ENCODE measurements at regions not wholly inside any gene's neighbourhood (a gene's known extent, or its start where the extent isn't known, plus 50 kb on each side); places are given as distances from the start of the nearest gene placed in this dataset.

- Mint-ChIP-seq H3K36me3 (ENCODE audit: low read depth) (no peaks in the 10 kb centered on the region), H3K27me3 (ENCODE audit: insufficient read depth) (no peaks in the 10 kb centered on the region), H3K4me3 (no peak overlapping the region), H3K9me3 (peaks cover 39% of the 10 kb centered on the region), H3K27ac (no peak overlapping the region), H3K4me1 (ENCODE audit: low read depth) (no peaks in the 10 kb centered on the region)
- TF ChIP-seq CTCF (IDR thresholded peaks at IDR 0.05) = no peak
- no peak for DNase-seq
These were observed 116.5 kb upstream of the BMP2 start for GRCh38 chr20:6651016-6651415.

- no peak for TF ChIP-seq CTCF (IDR thresholded peaks at IDR 0.05)
- H3K27ac Mint-ChIP-seq = no peak overlapping the region
- no peak for DNase-seq
- peaks cover 51% of the 10 kb centered on the region for H3K9me3 Mint-ChIP-seq
- no peaks in the 10 kb centered on the region for H3K4me1 Mint-ChIP-seq (ENCODE audit: low read depth)
- no peaks in the 10 kb centered on the region for H3K27me3 Mint-ChIP-seq (ENCODE audit: insufficient read depth)
- H3K4me3 Mint-ChIP-seq = no peak overlapping the region
- no peaks in the 10 kb centered on the region for H3K36me3 Mint-ChIP-seq (ENCODE audit: low read depth)
These were observed 121.4 kb upstream of the BMP2 start for GRCh38 chr20:6646021-6646636.

- TF ChIP-seq CTCF (IDR thresholded peaks at IDR 0.05) = no peak
- no peaks in the 10 kb centered on the region for H3K4me1 Mint-ChIP-seq (ENCODE audit: low read depth)
- peaks cover 4% of the 10 kb centered on the region; the same call in 1 of the 2 replicates for H3K36me3 Mint-ChIP-seq (ENCODE audit: low read depth)
- H3K27me3 Mint-ChIP-seq (ENCODE audit: insufficient read depth) = no peaks in the 10 kb centered on the region
- H3K27ac Mint-ChIP-seq = no peak overlapping the region
- peaks cover 58% of the 10 kb centered on the region for H3K9me3 Mint-ChIP-seq
- no peak for DNase-seq
- H3K4me3 Mint-ChIP-seq = no peak overlapping the region
These were observed 122.5 kb upstream of the BMP2 start for GRCh38 chr20:6644813-6645628.

GRCh38 chr20:6641012-6641411 lies 126.5 kb upstream of the BMP2 start:
- DNase-seq = no peak
- H3K9me3 Mint-ChIP-seq = peaks cover 67% of the 10 kb centered on the region
- no peak overlapping the region for H3K27ac Mint-ChIP-seq
- TF ChIP-seq CTCF (IDR thresholded peaks at IDR 0.05) = no peak
- no peak overlapping the region for H3K4me3 Mint-ChIP-seq
- peaks cover 2% of the 10 kb centered on the region; the same call in 1 of the 2 replicates for H3K27me3 Mint-ChIP-seq (ENCODE audit: insufficient read depth)
- H3K36me3 Mint-ChIP-seq (ENCODE audit: low read depth) = peaks cover 4% of the 10 kb centered on the region; the same call in 1 of the 2 replicates
- no peaks in the 10 kb centered on the region for H3K4me1 Mint-ChIP-seq (ENCODE audit: low read depth)

- Mint-ChIP-seq H3K36me3 (ENCODE audit: low read depth) (peaks cover 4% of the 10 kb centered on the region; the same call in 1 of the 2 replicates), H3K4me3 (no peak overlapping the region), H3K9me3 (peaks cover 61% of the 10 kb centered on the region), H3K4me1 (ENCODE audit: low read depth) (no peaks in the 10 kb centered on the region), H3K27ac (no peak overlapping the region), H3K27me3 (ENCODE audit: insufficient read depth) (peaks cover 2% of the 10 kb centered on the region; the same call in 1 of the 2 replicates)
- no peak for DNase-seq
- no peak for TF ChIP-seq CTCF (IDR thresholded peaks at IDR 0.05)
These were observed 130.3 kb upstream of the BMP2 start for GRCh38 chr20:6637160-6637579.

Data from HFFc6 (cell line).